OCI-LY1 (cell line): ENCODE measurements at regions not wholly inside any gene's neighbourhood (a gene's known extent, or its start where the extent isn't known, plus 50 kb on each side); places are given as distances from the start of the nearest gene placed in this dataset.

Source experiments
- EZH2 ChIP-seq: fragments of 200-600 bp; sonication (generic), shearing (Covaris generic); IDR thresholded peaks from 2 replicates; pipeline ENCODE4 v1.8.0; 2017; ENCODE audit warnings: borderline replicate concordance, mixed run types, mild to moderate bottlenecking, antibody characterized with exemption, low read length, moderate library complexity, mixed read lengths
- TF ChIP-seq, protein P1 (sequence below): fragments of 200-600 bp; sonication (generic), shearing (Covaris generic); IDR thresholded peaks from 2 replicates; pipeline ENCODE4 v1.5.1; 2017; ENCODE audit warnings: mild to moderate bottlenecking, antibody characterized with exemption, low read length, moderate library complexity, mixed read lengths

DNA sequence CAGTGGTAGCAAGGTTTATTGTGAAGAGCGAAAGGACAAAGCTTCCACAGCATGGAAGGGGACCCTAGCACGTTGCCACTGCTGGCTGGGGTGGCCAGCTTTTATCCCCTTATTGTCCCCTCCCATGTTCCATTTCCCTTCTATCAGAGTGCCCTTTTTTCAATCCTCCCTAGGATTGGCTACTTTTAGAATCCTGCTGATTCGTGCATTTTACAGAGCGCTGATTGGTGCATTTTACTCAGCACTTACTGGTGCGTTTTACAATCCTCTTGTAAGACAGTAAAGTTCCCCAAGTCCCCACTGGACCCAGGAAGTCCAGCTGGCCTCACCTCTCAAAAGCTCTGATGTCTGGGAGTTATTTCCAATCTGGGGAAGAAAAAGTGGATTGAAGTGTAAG lies 90.1 kb downstream of the CD8B2 start:
- TF ChIP-seq, protein P1, sequence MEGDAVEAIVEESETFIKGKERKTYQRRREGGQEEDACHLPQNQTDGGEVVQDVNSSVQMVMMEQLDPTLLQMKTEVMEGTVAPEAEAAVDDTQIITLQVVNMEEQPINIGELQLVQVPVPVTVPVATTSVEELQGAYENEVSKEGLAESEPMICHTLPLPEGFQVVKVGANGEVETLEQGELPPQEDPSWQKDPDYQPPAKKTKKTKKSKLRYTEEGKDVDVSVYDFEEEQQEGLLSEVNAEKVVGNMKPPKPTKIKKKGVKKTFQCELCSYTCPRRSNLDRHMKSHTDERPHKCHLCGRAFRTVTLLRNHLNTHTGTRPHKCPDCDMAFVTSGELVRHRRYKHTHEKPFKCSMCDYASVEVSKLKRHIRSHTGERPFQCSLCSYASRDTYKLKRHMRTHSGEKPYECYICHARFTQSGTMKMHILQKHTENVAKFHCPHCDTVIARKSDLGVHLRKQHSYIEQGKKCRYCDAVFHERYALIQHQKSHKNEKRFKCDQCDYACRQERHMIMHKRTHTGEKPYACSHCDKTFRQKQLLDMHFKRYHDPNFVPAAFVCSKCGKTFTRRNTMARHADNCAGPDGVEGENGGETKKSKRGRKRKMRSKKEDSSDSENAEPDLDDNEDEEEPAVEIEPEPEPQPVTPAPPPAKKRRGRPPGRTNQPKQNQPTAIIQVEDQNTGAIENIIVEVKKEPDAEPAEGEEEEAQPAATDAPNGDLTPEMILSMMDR, result no peak
- TF ChIP-seq EZH2, result no peak
